ENCODE measurements at regions not wholly inside any gene's neighbourhood (a gene's known extent, or its start where the extent isn't known, plus 50 kb on each side); places are given as distances from the start of the nearest gene placed in this dataset.

GRCh38 chr18:5668087-5668715, 124.4 kb upstream of the EPB41L3 start:
- no peak overlapping the region for H3K27ac ChIP-seq
- TF ChIP-seq CTCF (conservative IDR thresholded peaks at IDR 0.05): no peak

GRCh38 chr18:5667356-5667755, 123.6 kb upstream of the EPB41L3 start:
- no peak overlapping the region for H3K27ac ChIP-seq
- no peak for TF ChIP-seq CTCF (conservative IDR thresholded peaks at IDR 0.05)

GRCh38 chr18:5662586-5663090, 118.8 kb upstream of the EPB41L3 start:
- no peak for TF ChIP-seq CTCF (conservative IDR thresholded peaks at IDR 0.05)
- H3K27ac ChIP-seq: no peak overlapping the region

DNA sequence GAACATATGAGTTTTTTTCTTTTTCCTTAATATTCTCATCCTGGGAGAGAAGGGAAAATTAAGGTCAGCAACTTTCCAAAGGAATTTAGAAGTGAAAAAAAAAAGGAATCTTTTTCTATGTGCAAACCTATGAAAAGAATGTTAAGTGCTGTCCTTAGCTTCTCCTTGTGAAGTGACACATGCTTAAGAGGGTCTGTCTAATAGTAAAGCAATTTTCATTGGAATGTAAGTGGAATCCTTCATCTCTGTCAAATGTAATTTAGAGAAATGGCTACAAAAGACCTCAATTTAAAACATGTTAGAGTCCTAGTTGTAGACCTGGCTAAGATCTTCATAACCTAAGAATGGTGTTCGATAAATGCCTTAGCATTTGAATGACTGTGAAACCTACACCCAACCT, 117.4 kb upstream of the EPB41L3 start:
- no peak for TF ChIP-seq CTCF (conservative IDR thresholded peaks at IDR 0.05)
- H3K27ac ChIP-seq: no peak overlapping the region

DNA sequence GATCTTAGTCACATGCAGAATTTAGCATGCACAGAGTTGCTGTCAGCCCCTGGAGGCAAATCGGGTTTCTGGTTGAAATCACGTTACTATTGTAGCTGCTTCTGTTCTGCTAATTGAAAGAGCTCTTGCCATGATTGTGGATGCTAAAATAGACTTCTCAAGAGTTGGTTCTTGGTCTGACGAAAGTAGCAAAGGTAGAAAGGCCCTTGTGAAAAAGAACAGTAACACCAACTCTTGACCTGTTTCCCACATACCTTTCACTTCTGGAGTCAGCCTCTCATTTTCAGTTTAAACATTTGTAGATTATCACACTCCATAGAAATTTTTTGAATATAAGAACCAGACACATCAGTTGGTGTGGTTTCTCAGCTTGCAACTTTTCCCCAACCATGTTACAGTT, 110.0 kb upstream of the EPB41L3 start:
- TF ChIP-seq CTCF (conservative IDR thresholded peaks at IDR 0.05): no peak
- no peak overlapping the region for H3K27ac ChIP-seq

- no peak overlapping the region for H3K27ac ChIP-seq
- no peak for TF ChIP-seq CTCF (conservative IDR thresholded peaks at IDR 0.05)
Measured at GRCh38 chr18:5651736-5652135, 107.9 kb upstream of the EPB41L3 start.

GRCh38 chr18:5649439-5649838, 105.6 kb upstream of the EPB41L3 start:
- TF ChIP-seq CTCF (conservative IDR thresholded peaks at IDR 0.05): no peak
- H3K27ac ChIP-seq: no peak overlapping the region

Measured in VCaP (cell line).